Stimulated activated CD4-positive, alpha-beta T cell treated with anti-CD3 and anti-CD28 coated beads, Interleukin-2, amount 100 ng/mL, for 24 hours (primary cell): ENCODE measurements at regions not wholly inside any gene's neighbourhood (a gene's known extent, or its start where the extent isn't known, plus 50 kb on each side); places are given as distances from the start of the nearest gene placed in this dataset.

Experiments
- DNase-seq, 2 donors: peaks; one replicate each; pipeline ENCODE4 v3.0.0-alpha.2; 2020

- no peak for DNase-seq
Measured at GRCh38 chr15:70195587-70196305, 98.0 kb upstream of the TLE3 start.

DNA sequence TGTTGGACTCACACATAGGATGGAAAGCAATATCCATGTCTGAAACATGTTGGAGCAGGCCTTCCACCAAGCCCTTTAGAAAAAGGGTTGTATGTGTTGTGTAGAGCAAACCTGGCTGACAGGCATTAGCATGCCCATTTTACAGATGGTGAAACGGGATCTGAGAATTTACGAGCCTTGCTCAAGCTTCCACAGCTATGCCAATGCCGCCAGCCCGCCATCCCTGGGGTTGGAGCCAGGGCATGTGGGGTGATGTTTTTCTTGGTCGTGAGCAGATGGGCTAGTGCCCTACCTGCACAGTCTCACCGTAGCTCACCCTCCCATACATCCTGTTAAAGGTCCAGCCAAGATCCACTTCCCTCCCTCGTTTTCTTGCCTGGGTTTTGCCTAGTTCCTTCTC is 97.5 kb upstream of the TLE3 start:
- DNase-seq, result no peak

GRCh38 chr15:70194266-70194665 is 96.5 kb upstream of the TLE3 start:
- DNase-seq, result no peak

- no peak for DNase-seq
Measured at GRCh38 chr15:70193734-70194133, 96.0 kb upstream of the TLE3 start.

- no peak for DNase-seq
Measured at GRCh38 chr15:70192490-70192889, 94.8 kb upstream of the TLE3 start.

- no peak for DNase-seq
Measured at GRCh38 chr15:70192041-70192440, 94.3 kb upstream of the TLE3 start.

DNA sequence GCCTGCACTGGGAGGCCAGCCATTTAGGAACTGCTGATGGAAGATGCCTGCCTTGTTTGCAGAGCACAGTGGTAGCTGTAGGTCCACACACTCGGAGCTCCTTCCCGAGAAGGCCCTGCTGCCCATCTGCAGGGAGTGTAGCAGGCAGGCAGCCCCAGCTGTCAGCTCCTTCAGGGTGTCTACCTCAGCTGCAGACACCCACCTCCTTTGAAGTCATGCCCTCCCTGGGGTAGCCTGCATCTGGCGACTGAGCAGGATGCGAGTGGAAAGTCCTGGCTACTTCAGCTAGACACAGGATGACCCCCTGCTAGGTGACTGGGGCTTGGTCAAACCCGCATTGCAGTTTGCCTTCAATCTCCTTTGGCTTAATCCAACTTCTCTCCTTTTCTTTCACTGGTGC is 93.2 kb upstream of the TLE3 start:
- DNase-seq, result no peak

DNA sequence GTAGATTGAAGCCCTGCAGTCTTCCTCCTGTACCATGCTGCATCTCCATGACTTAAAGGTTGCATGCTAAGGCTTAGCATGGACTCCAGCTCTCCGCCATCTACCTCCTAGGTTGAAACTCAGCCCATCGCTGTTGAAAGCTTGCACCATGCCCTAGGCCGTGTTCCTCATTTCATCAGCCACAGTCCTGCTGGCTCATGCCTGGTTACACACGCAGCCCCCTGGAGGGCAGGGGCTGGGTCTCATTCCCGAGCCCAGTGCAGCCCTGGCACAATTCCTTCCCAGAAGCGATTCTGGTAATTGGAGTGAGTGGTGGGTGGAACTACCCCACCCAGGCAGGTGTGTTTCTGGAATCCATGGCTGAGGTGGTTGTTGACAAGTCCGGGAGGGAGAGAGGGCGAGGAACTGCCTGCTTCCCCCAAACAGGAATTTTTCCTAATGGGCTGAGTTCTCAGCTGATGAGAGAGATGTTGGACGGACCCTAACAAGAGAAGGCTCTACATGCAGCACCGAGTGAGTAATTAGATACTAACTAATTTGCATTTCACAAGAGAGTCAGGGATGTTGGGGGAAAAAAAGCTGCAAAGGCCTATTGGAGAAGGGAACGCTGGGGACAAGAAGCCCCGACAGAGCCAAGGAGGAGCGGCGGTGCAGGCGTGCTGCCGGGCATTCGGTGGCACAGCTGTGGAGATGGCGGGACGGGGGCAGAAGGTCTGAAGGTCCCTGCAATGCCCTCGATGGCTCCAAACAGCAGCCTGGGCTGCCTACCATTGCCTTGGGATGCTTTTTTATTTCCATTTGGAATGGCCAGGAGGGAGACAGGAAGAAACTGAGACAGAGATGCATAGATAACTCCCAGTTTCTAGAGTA is 92.3 kb upstream of the TLE3 start:
- no peak for DNase-seq

GRCh38 chr15:70188286-70188685 is 90.6 kb upstream of the TLE3 start:
- no peak for DNase-seq

DNA sequence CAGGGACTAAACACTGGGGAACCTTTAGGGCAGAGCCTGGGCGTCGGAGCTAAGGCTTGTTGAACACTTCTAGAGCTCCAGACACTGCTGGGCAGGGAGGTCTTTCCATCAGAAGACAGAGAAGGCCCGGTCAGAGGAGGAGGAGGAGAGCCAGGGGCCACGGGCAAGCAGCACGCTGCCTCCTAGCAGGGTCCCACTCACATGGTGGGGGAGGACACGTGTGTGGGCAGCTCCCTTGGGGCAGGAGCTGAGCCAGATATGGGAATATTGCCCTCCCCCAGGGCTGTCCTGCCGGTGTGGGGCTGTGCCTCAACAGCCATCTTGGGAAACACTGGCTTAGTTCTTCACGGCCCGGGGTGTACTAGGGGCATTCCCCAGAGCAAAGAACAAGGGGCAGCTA is 89.6 kb upstream of the TLE3 start:
- DNase-seq, result no peak

DNA sequence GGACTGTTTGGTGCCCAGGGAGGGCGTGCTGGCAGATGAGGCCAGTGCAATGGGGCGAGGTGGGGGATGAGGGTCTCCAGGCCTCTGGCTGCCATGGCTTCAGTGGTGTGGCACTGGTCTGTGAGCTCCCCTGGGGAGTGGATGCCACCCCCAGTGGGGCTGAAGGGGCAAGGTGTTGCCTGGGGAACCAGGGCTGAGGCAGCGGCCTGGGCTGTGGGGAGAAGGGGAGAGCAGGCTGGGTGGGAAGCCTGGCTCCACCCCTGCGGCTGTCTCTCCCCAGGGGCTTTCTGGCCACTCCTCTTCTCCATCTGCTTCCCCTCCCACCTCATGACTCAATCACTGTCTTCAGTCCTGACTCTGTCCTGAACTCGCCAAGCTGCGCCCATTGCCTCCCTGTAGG is 88.4 kb upstream of the TLE3 start:
- no peak for DNase-seq

- DNase-seq, result no peak
Measured at GRCh38 chr15:70185251-70185711, 87.6 kb upstream of the TLE3 start.

DNA sequence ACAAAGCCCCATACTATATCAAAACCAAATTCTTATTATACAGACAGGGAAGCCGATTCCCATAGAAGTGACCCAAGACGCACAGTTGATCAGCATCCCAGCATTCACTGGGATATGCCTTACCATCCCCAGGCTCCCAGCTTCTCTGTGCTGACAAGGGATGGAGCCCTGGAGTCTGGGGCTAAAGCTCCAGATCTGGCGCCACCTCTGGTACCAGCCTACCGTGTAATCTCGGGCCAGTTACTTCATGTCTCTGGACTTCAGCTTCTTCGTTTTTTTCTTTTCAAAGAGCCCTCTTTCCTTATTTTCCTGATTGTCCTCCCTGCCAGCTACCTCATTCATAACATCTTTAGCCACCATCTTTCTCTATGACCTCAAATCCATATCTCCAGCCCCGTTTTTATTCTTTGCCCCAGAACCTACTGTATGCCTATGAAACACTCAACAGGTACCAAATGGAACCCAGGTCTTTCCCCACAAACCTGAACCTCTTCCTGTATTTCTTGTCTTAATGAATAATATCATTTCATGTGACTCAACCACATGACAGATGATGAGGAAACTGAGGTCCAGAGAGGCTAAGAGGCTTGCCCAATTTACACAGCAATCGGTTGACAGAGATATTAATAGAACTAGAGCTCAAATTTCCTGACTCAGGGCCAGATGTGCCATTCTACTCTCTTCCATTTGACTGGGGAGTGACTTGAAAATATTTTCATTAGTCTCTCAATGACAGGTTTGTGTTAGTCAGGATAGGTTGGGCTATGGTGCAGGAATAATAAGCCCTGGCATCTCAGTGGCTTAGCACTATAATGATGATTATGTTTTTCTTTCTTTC is 85.4 kb upstream of the TLE3 start:
- no peak for DNase-seq

DNA sequence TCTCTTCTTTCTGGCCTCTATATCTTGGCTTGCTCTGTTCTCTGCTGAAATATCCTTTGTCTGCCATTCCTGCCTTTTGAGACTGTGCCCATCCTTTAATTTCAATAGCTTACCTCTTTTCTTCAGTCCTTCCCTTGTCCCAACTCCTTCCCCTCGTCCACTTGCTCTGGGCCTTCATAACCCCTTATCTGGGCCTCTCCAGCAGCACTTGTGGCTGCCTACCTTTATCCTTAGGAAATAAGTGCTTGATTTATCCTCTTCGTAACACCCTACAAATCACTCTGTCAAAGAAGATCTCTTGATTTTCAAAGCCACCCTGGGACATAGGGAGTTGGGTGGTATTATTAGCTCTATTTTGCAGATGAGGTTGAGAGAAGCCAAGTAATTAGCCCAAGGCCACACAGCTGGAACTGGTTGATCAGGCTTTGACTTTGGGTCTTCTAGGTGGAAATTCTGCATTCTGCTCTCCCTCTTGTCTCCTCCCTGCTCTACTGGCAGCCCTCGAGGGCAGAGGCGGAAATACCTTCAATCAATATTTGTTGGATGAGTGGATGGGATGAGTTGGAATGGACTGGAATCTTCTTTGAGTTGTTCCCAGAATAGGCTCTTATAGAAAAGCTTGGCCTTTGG is 84.0 kb upstream of the TLE3 start:
- no peak for DNase-seq

- DNase-seq, result no peak
Measured at GRCh38 chr15:70180186-70180875, 82.6 kb upstream of the TLE3 start.

- no peak for DNase-seq
Measured at GRCh38 chr15:70179309-70179892, 81.7 kb upstream of the TLE3 start.

GRCh38 chr15:70178335-70179084 is 80.8 kb upstream of the TLE3 start:
- no peak for DNase-seq

GRCh38 chr15:70172566-70173225 is 75.0 kb upstream of the TLE3 start:
- DNase-seq, result no peak

GRCh38 chr15:70172124-70172523 is 74.4 kb upstream of the TLE3 start:
- no peak for DNase-seq

DNA sequence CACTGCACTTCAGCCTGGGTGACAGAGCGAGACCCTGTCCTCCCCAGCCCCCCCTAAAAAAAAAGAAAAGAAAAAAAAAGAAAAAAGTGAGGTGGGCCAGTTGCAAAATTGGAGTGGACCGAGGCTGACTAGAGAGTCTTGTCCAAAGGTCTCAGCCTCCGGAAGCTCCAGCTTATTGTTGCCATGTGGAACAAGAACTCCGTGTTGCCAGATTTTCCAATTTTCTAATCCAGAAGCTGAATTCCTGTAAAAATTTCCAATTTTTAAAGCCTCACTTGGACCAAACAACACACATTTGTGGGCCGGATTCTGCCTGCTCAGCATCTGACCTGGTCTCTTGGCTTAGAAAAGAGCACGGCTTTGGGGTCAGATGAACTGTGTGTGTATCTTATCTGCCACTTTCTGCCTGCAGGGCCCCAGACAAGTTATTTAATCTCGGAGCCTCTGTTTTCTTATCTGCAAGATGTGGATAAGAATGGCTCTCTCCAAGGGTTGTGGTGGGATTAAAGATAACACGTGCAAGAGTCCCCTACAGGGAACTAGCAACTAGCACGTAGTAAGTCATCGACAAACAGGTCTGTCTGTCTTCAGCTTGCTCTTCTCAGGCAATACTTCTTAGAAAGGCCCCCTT is 73.7 kb upstream of the TLE3 start:
- no peak for DNase-seq
